Thoracic aorta (tissue), 2 donors: ENCODE measurements at regions not wholly inside any gene's neighbourhood (a gene's known extent, or its start where the extent isn't known, plus 50 kb on each side); places are given as distances from the start of the nearest gene placed in this dataset.
"Not testable (repeated sequence)": the region's sequence is repeated elsewhere in the genome, so short reads cannot be mapped to it uniquely, and the experiment has no call there.

ENCODE experiments used
- ATAC-seq: fragments of 150-250 bp; one replicate; pipeline ENCODE4 v1.8.0; 2017; ENCODE audit warnings: low read depth; ENCODE audit not compliant: insufficient number of reproducible peaks, low FRiP score
- DNase-seq: peaks from one replicate; pipeline ENCODE4 v3.0.0-alpha.2; 2020; ENCODE audit warnings: low spot score
- H3K27ac ChIP-seq, 2 donors: fragments of 200-600 bp; sonication (generic); 1 replicate in 1 of 2; 2 replicates in 1 of 2; pipeline ENCODE4 v1.5.1; 2016; ENCODE audit warnings: mild to moderate bottlenecking in 2 of 2, moderate library complexity in 2 of 2
- H3K27me3 ChIP-seq: fragments of 200-600 bp; sonication (generic); replicated peaks from 2 replicates; pipeline ENCODE4 v1.6.0; 2016; ENCODE audit warnings: mild to moderate bottlenecking; ENCODE audit not compliant: insufficient read depth
- H3K36me3 ChIP-seq: fragments of 200-600 bp; sonication (generic); one replicate; pipeline ENCODE4 v1.5.1; 2016
- H3K4me1 ChIP-seq, 2 donors: fragments of 200-600 bp; sonication (generic); 1 replicate in 1 of 2; 2 replicates in 1 of 2; pipeline versions ENCODE4 v1.5.1 to v1.6.0; 2016; ENCODE audit warnings: low read depth in 2 of 2, mild to moderate bottlenecking in 1 of 2; ENCODE audit not compliant: control insufficient read depth in 1 of 2
- H3K4me3 ChIP-seq: fragments of 200-600 bp; sonication (generic); 2 replicates; pipeline ENCODE4 v1.5.1; 2016; ENCODE audit warnings: mild to moderate bottlenecking
- H3K9me3 ChIP-seq: fragments of 200-600 bp; sonication (generic); 2 replicates; pipeline ENCODE4 v1.5.1; 2016
- CTCF ChIP-seq: fragments of 200-600 bp; sonication (generic); IDR thresholded peaks from one replicate; pipeline ENCODE4 v1.5.1; 2019; ENCODE audit warnings: antibody characterized with exemption

GRCh38 chr5:107011605-107012004 lies 659.1 kb downstream of the EFNA5 start:
- no peaks in the 10 kb centered on the region for H3K9me3 ChIP-seq

GRCh38 chr5:107010060-107010459 lies 660.7 kb downstream of the EFNA5 start:
- no peak for TF ChIP-seq CTCF
- H3K9me3 ChIP-seq = no peaks in the 10 kb centered on the region
- peaks cover 0 to 8% of the 10 kb centered on the region in 2 donors for H3K4me1 ChIP-seq
- ATAC-seq (no peak), DNase-seq (no peak)
- H3K4me3 ChIP-seq = no peak overlapping the region
- no peaks in the 10 kb centered on the region for H3K36me3 ChIP-seq
- H3K27me3 ChIP-seq = no peaks in the 10 kb centered on the region
- H3K27ac ChIP-seq = no peak overlapping the region

More at GRCh38 chr5:107011605-107012004, 659.1 kb downstream of the EFNA5 start:
- Histone ChIP-seq H3K27ac (no peak overlapping the region), H3K4me3 (no peak overlapping the region), H3K36me3 (no peaks in the 10 kb centered on the region), H3K4me1 (no peaks in the 10 kb centered on the region), H3K27me3 (no peaks in the 10 kb centered on the region)
- TF ChIP-seq CTCF = no peak
- ATAC-seq (no peak), DNase-seq (no peak)

GRCh38 chr5:107005653-107006052 lies 665.1 kb downstream of the EFNA5 start:
- H3K36me3 ChIP-seq = no peaks in the 10 kb centered on the region
- no peaks in the 10 kb centered on the region for H3K27me3 ChIP-seq
- no peak for ATAC-seq
- no peak overlapping the region for H3K4me3 ChIP-seq
- TF ChIP-seq CTCF = no peak
- H3K27ac ChIP-seq = no peak overlapping the region
- peaks cover 0 to 8% of the 10 kb centered on the region in 2 donors for H3K4me1 ChIP-seq
- no peaks in the 10 kb centered on the region for H3K9me3 ChIP-seq
- DNase-seq = no peak

- DNase-seq (no peak), ATAC-seq (no peak)
- Histone ChIP-seq H3K9me3 (no peaks in the 10 kb centered on the region), H3K4me1 (peaks cover 0 to 8% of the 10 kb centered on the region in 2 donors), H3K27ac (no peak overlapping the region), H3K4me3 (no peak overlapping the region), H3K27me3 (no peaks in the 10 kb centered on the region), H3K36me3 (no peaks in the 10 kb centered on the region)
- no peak for TF ChIP-seq CTCF
Measured at GRCh38 chr5:107005161-107005560, 665.6 kb downstream of the EFNA5 start.

GRCh38 chr5:107002115-107002514 lies 668.6 kb downstream of the EFNA5 start:
- Histone ChIP-seq H3K27me3 (no peaks in the 10 kb centered on the region), H3K4me1 (peaks cover 0 to 8% of the 10 kb centered on the region in 2 donors), H3K36me3 (no peaks in the 10 kb centered on the region), H3K27ac (no peak overlapping the region), H3K9me3 (no peaks in the 10 kb centered on the region), H3K4me3 (no peak overlapping the region)
- ATAC-seq = no peak
- no peak for TF ChIP-seq CTCF
- DNase-seq = no peak

- not testable (repeated sequence) for H3K9me3 ChIP-seq, H3K4me1 ChIP-seq, H3K36me3 ChIP-seq, H3K27ac ChIP-seq, DNase-seq, ATAC-seq, H3K27me3 ChIP-seq, H3K4me3 ChIP-seq
Measured at GRCh38 chr5:106999506-106999905, 671.2 kb downstream of the EFNA5 start.
